T-cell (primary cell): ENCODE measurements at regions not wholly inside any gene's neighbourhood (a gene's known extent, or its start where the extent isn't known, plus 50 kb on each side); places are given as distances from the start of the nearest gene placed in this dataset.
"Not testable (repeated sequence)": the region's sequence is repeated elsewhere in the genome, so short reads cannot be mapped to it uniquely, and the experiment has no call there.

Source experiments
- ATAC-seq, 4 experiments: fragments of 200-7000 bp in 3 of 4; fragments of 150-1000 bp in 1 of 4; cut with Tn5 transposase; replicated peaks in 1 of 4; 1 replicate in 3 of 4; 2 replicates in 1 of 4; pipeline ENCODE4 v1.10.0; 2021; ENCODE audit warnings: moderate library complexity in 3 of 4, mild to moderate bottlenecking in 2 of 4, moderate number of reproducible peaks in 1 of 4
- CTCF ChIA-PET, 2 donors: fragments of 300-600 bp; sonication (Branson Sonifier 250); formaldehyde crosslinking; loops; one replicate each; lab custom pipeline; 2022; ENCODE audit warnings: antibody characterized with exemption in 2 of 2; lab: Charles Lee
- POLR2A ChIA-PET, 2 donors: fragments of 300-600 bp; sonication (Branson Sonifier 250); formaldehyde crosslinking; loops; one replicate each; lab custom pipeline; 2022; ENCODE audit warnings: antibody characterized with exemption in 2 of 2; lab: Charles Lee
- DNase-seq, 35 experiments: peaks; one replicate each; pipeline versions ENCODE4 v3.0.0 to v3.0.0-alpha.2; 2013 to 2023
- H3K27ac ChIP-seq: one replicate; pipeline ENCODE4 v1.5.1; 2013; ENCODE audit warnings: low read length
- H3K27me3 ChIP-seq, 2 experiments: replicated peaks in 1 of 2; 1 replicate in 1 of 2; 2 replicates in 1 of 2; pipeline versions ENCODE4 v1.6.1 to v1.7.0; 2013; ENCODE audit warnings: low read length in 1 of 2, mixed read lengths in 1 of 2; ENCODE audit not compliant: control insufficient read depth in 2 of 2, insufficient read depth in 2 of 2; ENCODE audit errors: extremely low read depth in 1 of 2
- H3K36me3 ChIP-seq, 2 donors: 1 replicate in 1 of 2; 2 replicates in 1 of 2; pipeline versions ENCODE4 v1.6.1 to v1.7.0; 2013; ENCODE audit warnings: low read length in 1 of 2; ENCODE audit not compliant: control insufficient read depth in 2 of 2, insufficient read depth in 1 of 2; ENCODE audit errors: extremely low read depth in 1 of 2
- H3K4me1 ChIP-seq, 2 experiments: 1 replicate in 1 of 2; 2 replicates in 1 of 2; pipeline versions ENCODE4 v1.6.1 to v1.7.0; 2013; ENCODE audit warnings: low read length in 2 of 2, mixed read lengths in 1 of 2; ENCODE audit not compliant: insufficient read depth in 2 of 2, control insufficient read depth in 1 of 2; ENCODE audit errors: extremely low read depth in 1 of 2
- H3K4me3 ChIP-seq, 2 donors: 1 replicate in 1 of 2; 2 replicates in 1 of 2; pipeline versions ENCODE4 v1.5.1 to v1.7.0; 2013; ENCODE audit warnings: mild to moderate bottlenecking in 2 of 2, low read length in 1 of 2, moderate library complexity in 1 of 2; ENCODE audit not compliant: control insufficient read depth in 1 of 2; ENCODE audit errors: extremely low read depth in 1 of 2
- H3K9me3 ChIP-seq: 2 replicates; pipeline ENCODE4 v1.7.0; 2013
- H3K27ac Mint-ChIP-seq, 2 donors: one replicate each; pipeline ENCODE4 v1.8.0; 2020 to 2021; ENCODE audit warnings: mild to moderate bottlenecking in 2 of 2, mixed read lengths in 2 of 2
- H3K27me3 Mint-ChIP-seq, 2 donors: one replicate each; pipeline ENCODE4 v1.8.0; 2021 to 2022; ENCODE audit warnings: mixed read lengths in 2 of 2
- H3K36me3 Mint-ChIP-seq: one replicate; pipeline ENCODE4 v1.8.0; 2021; ENCODE audit warnings: mixed read lengths
- H3K4me1 Mint-ChIP-seq, 3 donors: one replicate each; pipeline ENCODE4 v1.8.0; 2020 to 2022; ENCODE audit warnings: mixed read lengths in 3 of 3, mild to moderate bottlenecking in 1 of 3
- H3K4me3 Mint-ChIP-seq, 3 donors: one replicate each; pipeline ENCODE4 v1.8.0; 2020 to 2022; ENCODE audit warnings: mild to moderate bottlenecking in 3 of 3, mixed read lengths in 3 of 3, moderate library complexity in 3 of 3
- H3K9me3 Mint-ChIP-seq, 3 donors: one replicate each; pipeline ENCODE4 v1.8.0; 2020 to 2022; ENCODE audit warnings: mixed read lengths in 3 of 3
- WGBS: methylation state at CpG from one replicate; pipeline ENCODE4 v1.1.5; 2013; ENCODE audit warnings: missing lambda C conversion rate; ENCODE audit not compliant: insufficient coverage; 5-methylcytosine and 5-hydroxymethylcytosine counted together

DNA sequence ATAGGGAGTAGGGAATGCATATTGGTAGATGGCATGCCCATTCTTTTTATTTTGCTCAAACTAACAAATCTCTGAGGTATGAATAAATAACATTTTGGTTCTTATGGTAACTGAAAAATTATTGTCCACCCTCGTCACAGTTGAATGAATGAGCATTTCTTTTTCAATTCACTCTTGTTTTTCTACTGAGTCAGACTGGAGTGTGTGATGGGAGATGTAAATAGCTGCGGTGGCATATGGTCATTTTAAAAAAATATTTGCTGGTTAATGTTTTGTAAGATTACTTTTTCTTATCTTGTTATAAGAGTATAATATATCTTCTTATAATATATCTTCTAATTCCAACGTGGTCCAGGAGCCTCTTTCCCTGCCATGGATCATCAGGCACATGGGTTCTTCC, 586.5 kb downstream of the SLITRK5 start:
- no peak for ATAC-seq
- no peak overlapping the region for H3K4me3 Mint-ChIP-seq
- no peaks in the 10 kb centered on the region for H3K27me3 Mint-ChIP-seq
- Histone ChIP-seq H3K27me3 (no peaks in the 10 kb centered on the region), H3K27ac (no peak overlapping the region), H3K4me3 (no peak overlapping the region), H3K4me1 (no peaks in the 10 kb centered on the region), H3K36me3 (no peaks in the 10 kb centered on the region), H3K9me3 (no peaks in the 10 kb centered on the region)
- H3K27ac Mint-ChIP-seq, result no peak overlapping the region
- 17% methylated on average over 1 of the region's 3 CpGs for WGBS
- H3K36me3 Mint-ChIP-seq, result no peaks in the 10 kb centered on the region
- DNase-seq, result no peak
- H3K4me1 Mint-ChIP-seq, result no peaks in the 10 kb centered on the region
- ChIA-PET POLR2A (interaction anchor here in 1 of 2 donors (0.7 kb wide), 1 partner anchor 9 kb away, joined by 3 read pairs; no protein-coding TSS in a partner anchor), CTCF (no interaction called here)
- H3K9me3 Mint-ChIP-seq, result peaks cover 0 to 20% (median 15%) of the 10 kb centered on the region in 3 donors

DNA sequence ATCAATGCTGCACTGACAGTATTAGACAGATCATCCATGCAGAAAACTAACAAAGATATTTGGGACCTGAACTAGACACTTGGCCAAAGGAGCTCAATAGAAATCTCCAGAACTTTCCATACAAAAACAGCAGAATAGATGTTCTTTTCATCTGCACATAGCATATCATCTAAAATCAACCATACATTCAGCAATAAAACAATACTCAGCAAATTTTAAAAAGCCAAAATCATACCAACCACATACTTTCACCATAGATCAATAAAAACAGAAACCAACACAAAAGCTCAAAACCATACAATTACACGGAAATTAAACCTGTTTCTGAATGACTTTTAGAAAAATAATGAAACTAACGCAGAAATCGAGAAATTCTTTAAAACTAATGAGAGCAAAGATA, 592.6 kb downstream of the SLITRK5 start:
- H3K4me3 Mint-ChIP-seq, result no peak overlapping the region
- H3K27ac ChIP-seq, result no peak overlapping the region

DNA sequence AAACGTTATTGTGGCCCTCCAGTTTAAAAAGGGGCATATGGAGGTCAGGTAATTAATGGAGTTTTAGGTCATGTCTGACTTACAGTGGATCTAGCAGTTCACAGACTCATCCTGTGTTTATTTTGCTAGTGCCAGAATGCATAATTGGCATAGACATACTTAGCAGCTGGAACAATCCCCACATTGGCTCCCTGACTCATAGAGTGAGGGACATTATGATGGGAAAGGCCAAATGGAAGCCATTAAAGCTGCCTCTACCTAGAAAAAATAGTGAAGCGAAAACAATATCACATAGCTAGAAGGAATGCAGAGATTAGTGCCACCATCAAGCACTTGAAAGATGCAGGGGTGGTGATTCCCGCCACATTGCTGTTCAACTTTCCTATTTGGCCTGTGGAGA, 610.7 kb downstream of the SLITRK5 start:
- Histone ChIP-seq H3K4me1 (no peaks in the 10 kb centered on the region), H3K4me3 (no peak overlapping the region), H3K36me3 (no peaks in the 10 kb centered on the region), H3K27me3 (no peaks in the 10 kb centered on the region), H3K27ac (no peak overlapping the region), H3K9me3 (no peaks in the 10 kb centered on the region)
- ChIA-PET POLR2A (no interaction called here), CTCF (no interaction called here)
- peaks cover 4 to 20% (median 15%) of the 10 kb centered on the region in 3 donors for H3K9me3 Mint-ChIP-seq
- 38% methylated on average over 1 of the region's 3 CpGs for WGBS
- H3K27ac Mint-ChIP-seq, result no peak overlapping the region
- no peaks in the 10 kb centered on the region for H3K36me3 Mint-ChIP-seq
- no peaks in the 10 kb centered on the region for H3K27me3 Mint-ChIP-seq
- no peak overlapping the region for H3K4me3 Mint-ChIP-seq
- H3K4me1 Mint-ChIP-seq, result no peaks in the 10 kb centered on the region
- no peak for DNase-seq
- ATAC-seq, result no peak

More for the DNA sequence above, 592.6 kb downstream of the SLITRK5 start:
- ATAC-seq (no peak), DNase-seq (no peak)
- POLR2A ChIA-PET, result no interaction called here
- H3K4me1 Mint-ChIP-seq, result no peaks in the 10 kb centered on the region
- Histone ChIP-seq H3K4me1 (no peaks in the 10 kb centered on the region), H3K36me3 (no peaks in the 10 kb centered on the region), H3K4me3 (no peak overlapping the region), H3K9me3 (no peaks in the 10 kb centered on the region), H3K27me3 (no peaks in the 10 kb centered on the region)
- WGBS, result no CpG with 5 or more reads among the region's 3 CpGs
- H3K36me3 Mint-ChIP-seq, result no peaks in the 10 kb centered on the region
- H3K27ac Mint-ChIP-seq, result no peak overlapping the region
- CTCF ChIA-PET, result no interaction called here
- H3K27me3 Mint-ChIP-seq, result no peaks in the 10 kb centered on the region
- peaks cover 4 to 29% (median 21%) of the 10 kb centered on the region in 3 donors for H3K9me3 Mint-ChIP-seq

DNA sequence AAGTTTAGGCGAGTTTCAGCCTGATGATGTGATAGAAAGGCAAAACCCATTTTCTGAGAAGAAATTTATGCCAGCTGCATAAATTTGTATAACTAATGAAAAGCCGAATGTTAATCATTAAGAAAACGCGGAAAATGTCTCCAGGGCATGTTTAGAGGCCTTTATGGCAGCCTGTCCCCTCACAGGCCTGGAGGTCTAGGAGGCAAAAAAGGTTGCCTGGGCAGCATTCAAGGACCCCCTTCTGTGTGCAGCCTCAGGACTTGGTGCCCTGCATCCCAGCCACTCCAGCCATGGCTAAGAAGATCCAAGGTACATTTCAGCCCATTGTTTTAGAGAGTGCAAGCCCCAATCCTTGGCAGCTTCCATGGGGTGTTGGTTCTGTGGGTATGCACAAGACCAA, 614.2 kb downstream of the SLITRK5 start:
- ChIA-PET POLR2A (no interaction called here), CTCF (no interaction called here)
- H3K9me3 ChIP-seq, result no peaks in the 10 kb centered on the region
- H3K36me3 ChIP-seq, result no peaks in the 10 kb centered on the region
- H3K27me3 ChIP-seq, result no peaks in the 10 kb centered on the region
- Mint-ChIP-seq H3K4me1 (no peaks in the 10 kb centered on the region), H3K9me3 (peaks cover 4 to 23% (median 22%) of the 10 kb centered on the region in 3 donors), H3K36me3 (no peaks in the 10 kb centered on the region), H3K27me3 (no peaks in the 10 kb centered on the region), H3K27ac (no peak overlapping the region), H3K4me3 (no peak overlapping the region)
- DNase-seq, result no peak
- WGBS, result 83% methylated on average over 1 of the region's 4 CpGs
- H3K27ac ChIP-seq, result no peak overlapping the region
- no peaks in the 10 kb centered on the region for H3K4me1 ChIP-seq
- ATAC-seq, result no peak
- no peak overlapping the region for H3K4me3 ChIP-seq

DNA sequence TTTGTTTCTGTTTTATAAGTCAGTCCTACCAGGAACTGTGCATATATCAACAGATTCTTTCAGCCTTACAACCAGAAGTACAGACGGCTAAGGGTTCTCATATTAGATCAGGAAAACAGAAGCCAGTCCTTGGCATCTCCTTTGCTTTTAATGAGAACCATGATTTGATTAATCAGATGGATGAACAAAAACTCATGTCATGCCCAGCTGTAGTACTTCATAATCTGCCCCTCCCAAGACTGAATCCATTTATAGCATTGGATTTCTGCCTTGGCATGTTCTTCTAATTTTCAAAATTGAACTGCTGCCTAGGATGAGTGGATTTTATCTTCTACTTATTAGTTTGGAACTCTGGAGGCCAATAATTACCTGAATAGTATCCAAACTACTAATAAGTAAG, 617.2 kb downstream of the SLITRK5 start:
- Mint-ChIP-seq H3K27ac (no peak overlapping the region), H3K27me3 (no peaks in the 10 kb centered on the region), H3K4me3 (no peak overlapping the region), H3K4me1 (no peaks in the 10 kb centered on the region), H3K9me3 (peaks cover 4 to 23% (median 21%) of the 10 kb centered on the region in 3 donors), H3K36me3 (no peaks in the 10 kb centered on the region)
- no CpG with 5 or more reads among the region's 1 CpG for WGBS
- Histone ChIP-seq H3K27me3 (no peaks in the 10 kb centered on the region), H3K9me3 (no peaks in the 10 kb centered on the region), H3K4me3 (no peak overlapping the region), H3K27ac (no peak overlapping the region), H3K4me1 (no peaks in the 10 kb centered on the region), H3K36me3 (no peaks in the 10 kb centered on the region)
- POLR2A ChIA-PET, result no interaction called here
- CTCF ChIA-PET, result no interaction called here
- ATAC-seq (no peak), DNase-seq (no peak)

DNA sequence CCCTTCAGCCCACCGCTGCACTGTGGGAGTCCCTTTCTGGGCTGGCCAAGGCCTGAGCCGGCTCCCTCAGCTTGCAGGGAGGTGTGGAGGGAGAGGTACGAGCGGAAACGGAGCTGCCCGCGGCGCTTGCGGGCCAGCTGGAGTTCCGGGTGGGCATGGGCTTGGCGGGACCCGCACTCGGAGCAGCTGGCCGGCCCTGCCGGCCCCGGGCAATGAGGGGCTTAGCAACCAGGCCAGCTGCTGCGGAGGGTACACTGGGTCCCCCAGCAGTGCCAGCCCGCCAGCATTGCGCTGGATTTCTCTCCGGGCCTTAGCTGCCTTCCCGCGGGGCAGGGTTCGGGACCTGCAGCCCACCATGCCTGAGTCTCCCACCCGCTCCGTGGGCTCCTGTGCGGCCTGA, 620.6 kb downstream of the SLITRK5 start:
- DNase-seq, H3K27ac Mint-ChIP-seq, CTCF ChIA-PET, H3K4me3 ChIP-seq, H3K27me3 Mint-ChIP-seq, H3K4me3 Mint-ChIP-seq, H3K9me3 ChIP-seq, POLR2A ChIA-PET, H3K27ac ChIP-seq, H3K36me3 ChIP-seq, ATAC-seq, H3K27me3 ChIP-seq, H3K4me1 Mint-ChIP-seq, H3K36me3 Mint-ChIP-seq, H3K4me1 ChIP-seq: not testable (repeated sequence)
- WGBS, result 97% methylated on average over 19 of the region's 26 CpGs
- peaks cover 0 to 27% (median 11%) of the 10 kb centered on the region in 3 donors for H3K9me3 Mint-ChIP-seq

DNA sequence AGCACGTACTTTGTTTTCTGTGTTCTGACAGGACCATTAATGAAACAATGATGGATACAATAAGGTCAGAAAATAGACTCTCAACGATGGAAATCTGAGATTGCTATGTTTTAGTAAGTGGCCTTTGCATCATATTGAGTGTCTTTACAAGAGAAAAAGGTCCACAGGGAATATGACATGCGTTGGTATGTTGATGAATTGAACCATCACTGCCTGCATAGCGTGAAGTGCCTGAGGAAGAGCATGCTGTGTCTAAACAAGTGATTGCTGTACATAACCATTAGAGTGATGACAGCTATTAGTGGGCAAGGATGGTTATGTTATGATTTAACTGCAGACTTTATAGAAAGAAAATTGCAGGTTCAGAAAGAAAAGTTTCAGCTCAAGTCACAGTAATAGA, 623.2 kb downstream of the SLITRK5 start:
- no peaks in the 10 kb centered on the region for H3K27me3 Mint-ChIP-seq
- no peaks in the 10 kb centered on the region for H3K36me3 Mint-ChIP-seq
- H3K9me3 Mint-ChIP-seq, result peaks cover 0 to 20% (median 6%) of the 10 kb centered on the region in 3 donors
- no peak overlapping the region for H3K4me3 Mint-ChIP-seq
- POLR2A ChIA-PET, result no interaction called here
- WGBS, result 71% methylated on average over 3 of the region's 4 CpGs
- Histone ChIP-seq H3K9me3 (no peaks in the 10 kb centered on the region), H3K4me1 (no peaks in the 10 kb centered on the region), H3K4me3 (no peak overlapping the region), H3K36me3 (no peaks in the 10 kb centered on the region), H3K27ac (no peak overlapping the region), H3K27me3 (no peaks in the 10 kb centered on the region)
- CTCF ChIA-PET, result no interaction called here
- H3K27ac Mint-ChIP-seq, result no peak overlapping the region
- no peaks in the 10 kb centered on the region for H3K4me1 Mint-ChIP-seq
- ATAC-seq (no peak), DNase-seq (no peak)
